HG02973 (cell line): ENCODE measurements at regions not wholly inside any gene's neighbourhood (a gene's known extent, or its start where the extent isn't known, plus 50 kb on each side); places are given as distances from the start of the nearest gene placed in this dataset.
"Not testable (repeated sequence)": the region's sequence is repeated elsewhere in the genome, so short reads cannot be mapped to it uniquely, and the experiment has no call there.

Experiments
- ATAC-seq: cut with Tn5 transposase; IDR thresholded peaks from one replicate; pipeline ENCODE4 v1.9.1; 2021; ENCODE audit warnings: moderate library complexity; ENCODE audit not compliant: unreplicated experiment

DNA sequence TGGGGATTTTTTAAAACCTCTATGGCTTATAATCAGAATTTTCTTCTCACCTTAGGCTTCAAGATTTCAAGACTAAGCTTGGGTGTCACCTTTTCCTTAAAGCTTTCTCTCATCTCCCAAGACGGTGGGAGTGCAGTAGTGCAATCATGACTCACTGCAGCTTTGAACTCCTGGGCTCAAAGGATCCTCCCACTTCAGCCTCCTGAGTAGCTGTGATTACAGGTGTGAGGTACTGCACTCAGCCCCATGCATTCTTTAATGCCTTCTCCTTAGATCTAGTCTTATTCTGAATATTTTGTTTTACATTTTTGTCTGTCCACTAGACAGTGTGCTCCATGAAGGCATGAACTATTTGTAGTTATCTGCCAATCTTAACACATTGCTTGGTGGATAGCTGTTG is 55.7 kb upstream of the FAT3 start:
- ATAC-seq, result no peak

DNA sequence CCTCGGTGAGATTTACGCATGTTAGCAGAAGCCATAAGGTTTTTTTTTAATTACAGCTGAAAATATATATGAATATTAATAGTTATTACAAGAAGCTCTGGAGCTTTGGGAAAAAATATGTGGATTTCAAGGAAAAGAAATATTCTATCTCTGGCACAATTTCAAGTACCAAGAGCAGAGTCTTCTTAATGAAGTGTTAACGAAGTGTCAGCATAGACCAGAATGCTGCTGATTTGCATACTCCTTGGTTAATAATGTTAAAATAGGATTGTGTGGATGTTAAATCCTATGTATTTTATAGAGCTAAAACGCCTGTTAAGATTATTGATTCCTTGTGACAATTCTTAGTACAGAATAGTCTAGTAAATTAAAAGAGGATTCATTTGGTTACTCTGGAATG is 57.0 kb upstream of the FAT3 start:
- no peak for ATAC-seq

DNA sequence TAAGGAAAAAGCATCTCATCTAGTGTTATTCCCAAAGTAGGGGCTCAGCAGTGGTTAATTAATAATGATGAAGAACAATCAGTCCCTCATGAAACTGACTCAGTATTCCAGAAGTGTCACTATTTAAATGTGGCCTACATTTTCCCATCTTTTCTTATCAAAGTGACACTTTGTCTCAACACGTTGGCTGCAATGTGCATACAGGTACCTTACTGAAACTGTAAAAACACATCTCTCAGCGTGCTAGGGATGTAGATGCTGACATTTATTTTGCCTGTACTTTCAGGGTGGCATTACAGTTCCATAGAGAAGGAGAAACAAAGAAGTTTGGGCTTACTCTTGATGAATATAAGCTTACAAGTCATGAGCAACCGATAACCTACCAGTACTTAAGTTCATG is 58.3 kb upstream of the FAT3 start:
- ATAC-seq, result no peak

DNA sequence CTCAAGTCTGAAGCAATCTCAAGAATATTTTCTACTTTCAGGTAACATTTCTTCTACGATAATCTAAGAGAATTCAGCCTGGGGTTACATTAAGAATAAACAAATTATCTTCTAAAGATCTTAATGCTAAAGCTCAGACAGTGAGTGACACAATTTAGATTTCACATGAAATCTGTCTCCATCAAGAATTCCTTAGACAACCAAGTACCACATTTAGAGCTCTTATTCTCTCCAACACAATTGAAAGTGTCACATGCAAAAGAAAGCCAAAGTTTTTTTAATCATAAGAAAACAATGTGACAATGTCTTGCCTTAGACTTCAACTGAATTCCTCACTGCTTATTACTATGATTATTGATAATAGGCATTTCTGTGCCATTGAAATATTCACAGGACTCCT is 60.7 kb upstream of the FAT3 start:
- ATAC-seq, result no peak

DNA sequence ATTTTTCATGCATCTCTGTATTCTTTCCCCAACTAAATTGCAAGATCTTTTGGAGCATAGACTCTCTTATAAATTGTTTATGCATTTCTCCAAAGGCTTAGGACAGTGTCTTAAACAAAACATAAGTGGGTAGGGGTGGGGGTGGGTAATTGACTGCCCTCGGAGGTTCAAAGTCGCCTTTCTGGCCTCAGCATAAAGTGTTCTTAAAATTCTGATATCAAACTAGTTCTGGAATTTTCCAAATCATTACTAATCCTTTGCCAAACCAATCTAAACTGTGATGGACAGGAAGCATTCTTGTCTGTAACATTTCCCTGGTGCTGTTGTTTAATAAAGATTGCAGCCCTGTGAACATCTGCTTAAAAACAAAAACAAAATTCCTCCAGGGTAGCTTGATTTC is 61.8 kb upstream of the FAT3 start:
- no peak for ATAC-seq

DNA sequence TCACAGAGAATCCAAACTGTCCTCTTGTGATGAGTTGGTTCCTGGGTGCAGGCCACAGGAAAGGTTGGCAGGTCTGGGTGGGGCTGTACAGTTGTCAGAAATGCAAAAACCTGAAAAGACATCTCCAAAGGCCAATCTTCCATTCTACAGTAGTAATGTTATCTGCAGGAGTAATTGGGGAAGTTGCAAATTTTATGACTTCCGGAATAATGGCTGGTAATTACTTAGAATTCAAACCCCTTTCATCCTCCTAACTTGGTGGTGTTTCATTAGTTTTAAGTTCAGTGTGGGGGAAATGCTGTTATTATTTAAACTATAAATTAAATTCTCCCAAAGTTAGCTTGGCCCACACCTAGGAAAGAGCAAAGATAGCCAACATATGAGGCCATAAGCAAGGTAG is 64.7 kb upstream of the FAT3 start:
- no peak for ATAC-seq

DNA sequence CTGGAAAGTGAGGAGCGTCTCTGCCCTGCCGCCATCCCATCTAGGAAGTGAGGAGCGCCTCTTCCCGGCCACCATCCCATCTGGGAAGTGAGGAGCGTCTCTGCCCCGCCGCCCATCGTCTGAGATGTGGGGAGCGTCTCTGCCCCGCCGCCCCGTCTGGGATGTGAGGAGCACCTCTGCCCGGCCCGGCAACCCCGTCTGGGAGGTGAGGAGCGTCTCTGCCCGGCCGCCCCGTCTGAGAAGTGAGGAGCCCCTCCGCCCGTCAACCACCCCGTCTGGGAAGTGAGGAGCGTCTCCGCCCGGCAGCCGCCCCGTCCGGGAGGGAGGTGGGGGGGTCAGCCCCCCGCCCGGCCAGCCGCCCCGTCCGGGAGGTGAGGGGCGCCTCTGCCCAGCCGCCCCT is 67.2 kb upstream of the FAT3 start:
- not testable (repeated sequence) for ATAC-seq

DNA sequence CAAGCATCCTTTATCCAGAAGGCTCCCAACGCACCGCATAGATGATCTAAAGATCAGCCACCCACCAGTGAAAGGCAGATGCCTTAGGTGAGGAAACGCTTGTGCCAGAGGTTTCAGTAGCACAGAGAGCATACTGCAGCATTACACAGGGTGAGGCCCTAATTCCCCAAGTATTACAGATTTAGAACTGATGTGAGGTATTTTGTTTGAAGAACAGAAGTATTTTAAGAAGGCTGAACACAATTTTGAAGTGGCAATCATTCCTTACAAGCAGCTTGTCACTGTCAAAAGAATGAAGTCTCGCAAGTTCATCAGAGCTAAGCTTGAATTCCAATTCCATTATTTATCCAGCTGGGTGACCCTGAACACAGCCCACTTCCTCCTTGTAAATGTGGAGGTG is 70.0 kb upstream of the FAT3 start:
- no peak for ATAC-seq

DNA sequence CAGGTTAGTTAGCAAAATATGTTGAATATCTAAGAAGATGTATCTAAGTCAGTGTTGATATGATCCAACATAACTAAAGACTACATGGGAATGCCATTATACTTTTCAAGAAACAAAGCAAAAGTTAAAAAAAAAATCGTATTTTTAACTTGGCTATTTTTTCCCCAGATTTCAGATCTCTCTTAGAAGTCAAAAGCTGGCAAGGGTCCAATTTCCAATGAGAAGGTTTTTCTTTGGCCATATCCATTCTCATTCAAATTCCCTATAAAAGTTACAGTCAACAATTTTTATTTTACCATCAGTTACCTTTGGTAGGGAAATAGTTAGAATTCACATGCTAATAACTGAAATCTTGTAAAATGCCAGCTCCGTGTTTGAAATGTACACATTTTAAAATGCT is 70.5 kb upstream of the FAT3 start:
- ATAC-seq, result no peak

DNA sequence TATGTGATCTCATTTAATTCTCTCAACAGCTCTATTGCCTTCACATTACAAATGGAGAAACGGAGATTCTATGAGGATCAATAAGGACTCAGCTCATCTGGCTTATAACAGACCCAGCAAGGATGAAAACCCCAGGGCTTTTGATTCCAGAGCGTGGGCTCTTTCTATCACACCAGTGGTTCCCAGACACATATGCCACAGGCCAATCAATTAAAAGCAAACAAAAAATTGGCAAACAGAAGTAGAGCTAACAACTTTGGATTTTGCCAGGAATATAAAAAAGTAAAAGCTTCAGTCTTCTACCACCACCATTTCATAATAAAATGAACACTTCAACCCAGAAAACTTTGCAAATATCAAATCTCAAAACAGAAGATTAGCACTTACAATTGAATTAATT is 71.1 kb upstream of the FAT3 start:
- no peak for ATAC-seq

DNA sequence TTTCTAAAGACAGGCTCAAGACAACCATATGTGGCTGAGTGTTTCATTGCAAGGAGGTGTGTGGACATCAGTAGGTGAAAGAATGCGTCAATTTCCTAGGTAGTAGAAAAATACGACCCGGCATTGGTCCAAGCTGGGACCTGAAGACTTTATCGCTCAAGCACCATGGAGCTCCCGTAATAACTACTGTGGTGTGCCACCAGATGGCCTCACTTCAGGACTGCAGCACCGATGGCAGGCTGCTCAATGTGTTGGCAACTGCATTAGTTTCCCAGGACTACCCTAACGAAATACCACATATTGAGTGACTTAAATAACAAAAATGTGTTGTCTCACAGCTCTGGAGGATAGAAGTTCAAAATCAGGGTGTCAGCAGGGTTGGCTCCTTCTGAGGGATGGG is 72.4 kb upstream of the FAT3 start:
- no peak for ATAC-seq

DNA sequence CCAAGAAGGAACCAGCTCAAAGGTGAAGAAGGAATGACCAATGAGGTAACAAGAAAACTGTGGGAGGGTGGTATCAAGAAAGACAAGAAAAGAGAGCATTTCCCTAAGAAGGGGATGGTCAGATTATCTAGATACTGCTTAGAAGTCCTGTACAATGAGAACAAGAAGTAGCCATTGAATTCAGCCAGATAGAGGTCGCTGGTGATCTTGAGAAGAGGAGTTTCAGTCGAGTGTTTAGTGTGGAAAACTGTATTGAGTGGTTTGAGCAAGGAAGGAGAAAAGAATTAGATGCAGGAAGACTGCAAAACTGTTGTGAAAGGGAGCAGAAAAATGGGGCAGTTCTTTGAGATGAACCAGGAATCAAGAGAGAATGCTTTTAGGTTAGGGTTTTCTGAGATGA is 74.6 kb upstream of the FAT3 start:
- ATAC-seq, result no peak

DNA sequence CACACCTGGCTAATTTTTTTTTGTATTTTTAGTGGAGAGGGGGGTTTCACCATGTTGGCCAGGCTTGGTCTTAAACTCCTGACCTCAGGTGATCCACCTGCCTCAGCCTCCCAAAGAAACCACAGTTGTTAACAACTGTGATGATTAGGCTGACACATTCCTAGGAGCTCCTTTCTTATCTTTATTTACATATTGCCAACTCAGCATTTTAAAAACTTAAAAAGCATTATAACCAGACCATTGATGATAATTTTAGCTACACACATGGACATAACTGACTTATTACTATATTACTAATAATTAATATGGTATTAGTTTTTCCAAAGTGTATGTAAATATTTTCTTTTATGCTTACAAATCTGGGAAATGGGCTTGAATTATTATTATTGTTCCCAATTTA is 82.9 kb upstream of the FAT3 start:
- ATAC-seq, result no peak

DNA sequence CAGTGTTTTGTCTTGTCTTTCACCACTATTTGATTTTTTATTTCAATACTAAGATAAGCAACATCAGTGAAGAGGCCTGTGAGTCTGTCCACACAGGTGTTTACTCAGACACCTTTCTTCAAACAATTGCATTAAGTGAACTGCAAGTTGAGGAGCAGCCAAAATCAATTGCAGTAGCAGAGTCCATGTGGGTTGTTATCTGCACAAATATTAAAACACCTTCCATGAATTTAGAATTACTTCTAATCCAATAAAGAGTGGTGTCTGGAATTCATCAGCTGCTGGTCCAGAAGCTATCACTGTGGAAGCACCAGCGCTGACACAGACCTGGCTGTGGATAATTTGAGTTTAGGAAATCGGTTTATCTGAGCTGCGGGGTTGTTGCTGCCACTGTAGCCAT is 83.5 kb upstream of the FAT3 start:
- ATAC-seq, result no peak

DNA sequence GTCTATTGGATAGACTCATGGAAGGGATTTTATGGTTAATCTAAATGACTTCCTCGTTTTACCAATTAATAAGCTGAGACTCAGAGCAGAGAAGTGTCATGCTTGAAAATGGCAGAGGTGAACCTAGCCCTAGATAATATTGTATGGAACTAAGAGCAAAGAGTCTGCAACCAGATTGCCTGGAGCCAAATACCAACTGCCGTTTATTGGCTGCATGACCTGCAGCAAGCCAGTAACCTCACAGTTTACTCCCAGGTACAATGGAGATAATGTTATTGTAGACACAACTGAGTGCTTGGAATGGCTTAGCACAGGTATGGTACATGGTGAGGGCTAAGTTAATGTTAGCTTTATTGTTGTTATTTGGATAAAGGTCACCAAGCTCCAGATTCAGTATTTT is 84.6 kb upstream of the FAT3 start:
- no peak for ATAC-seq

DNA sequence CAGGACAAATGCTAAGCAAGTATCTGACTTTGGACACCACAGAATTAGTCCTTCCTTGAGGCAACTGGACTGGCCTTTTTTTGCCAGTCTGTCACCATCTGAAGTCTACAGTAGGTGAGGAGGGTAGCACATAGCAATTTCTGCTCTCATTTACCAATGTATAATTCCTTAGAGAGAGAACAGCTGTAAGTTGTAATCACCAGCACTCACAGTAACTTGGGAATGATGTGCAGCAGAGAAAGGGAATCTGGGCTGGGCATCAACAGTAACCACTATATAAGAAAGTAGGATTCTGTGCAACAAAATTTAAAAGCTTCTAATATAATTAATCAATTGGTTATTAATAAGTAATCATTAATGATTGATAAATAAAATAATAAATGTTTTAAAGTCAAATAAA is 86.3 kb upstream of the FAT3 start:
- ATAC-seq, result no peak

DNA sequence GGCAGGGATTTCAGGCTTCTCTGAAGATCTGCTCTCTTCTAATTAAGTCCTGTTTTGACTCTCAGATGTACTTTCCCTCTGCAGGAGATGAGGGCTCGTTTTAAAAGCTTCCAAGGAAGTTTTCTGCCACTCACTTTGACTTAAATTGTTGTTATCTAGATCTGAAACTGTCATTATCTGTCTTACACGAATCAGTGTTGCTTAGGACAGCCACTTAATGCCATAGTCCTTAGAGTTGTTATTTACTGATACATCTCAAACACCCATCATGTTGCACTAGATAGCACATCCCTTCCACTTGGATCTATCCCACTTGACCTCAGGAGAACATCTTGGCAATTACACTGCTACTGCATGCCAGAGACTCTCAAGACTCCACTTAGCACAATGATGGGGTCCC is 86.9 kb upstream of the FAT3 start:
- no peak for ATAC-seq

DNA sequence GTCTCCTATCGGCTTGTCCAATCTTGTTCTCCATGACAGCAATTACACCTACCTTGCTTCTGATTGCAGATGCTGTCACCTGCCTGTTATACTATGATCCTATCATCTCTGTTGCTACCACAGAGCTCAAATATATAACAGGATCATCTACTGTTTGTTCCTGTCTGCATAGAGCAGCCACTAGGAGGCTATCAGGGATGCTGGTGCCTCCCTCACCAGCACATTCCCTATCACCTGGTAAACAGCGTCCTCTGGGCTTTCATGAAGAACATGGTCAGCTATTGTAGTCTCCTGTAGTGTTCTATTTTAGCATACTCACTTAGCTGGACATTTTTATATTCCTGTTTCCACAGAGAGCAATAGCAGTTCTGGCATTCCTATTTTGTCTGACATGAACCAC is 87.8 kb upstream of the FAT3 start:
- no peak for ATAC-seq

DNA sequence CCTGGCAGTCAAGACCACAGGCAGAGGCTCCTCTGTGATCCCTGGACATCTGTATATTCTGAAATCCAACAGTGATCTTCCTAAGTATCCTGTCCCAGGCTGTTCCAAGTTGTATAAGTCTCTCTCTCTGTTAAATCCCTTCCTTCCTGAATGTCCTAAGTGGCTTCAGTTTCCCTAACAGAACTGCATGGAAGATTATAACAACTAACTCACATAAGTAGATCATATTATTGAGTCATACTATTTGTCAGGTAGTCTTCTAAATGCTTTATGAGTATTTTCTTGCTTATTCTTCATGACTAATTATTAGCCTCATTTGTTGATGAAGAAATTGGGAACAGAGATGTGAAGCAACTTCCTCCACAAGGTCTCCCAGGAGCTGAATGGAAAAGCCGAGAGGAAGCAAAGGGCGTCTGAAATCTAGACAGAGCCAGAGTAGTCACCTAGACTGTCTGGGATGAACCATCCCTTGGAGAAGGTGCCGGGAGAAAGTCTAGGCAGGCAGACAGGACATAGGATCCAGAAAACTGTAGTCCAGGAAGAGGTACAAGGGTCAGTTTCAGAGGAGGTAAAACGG is 93.2 kb upstream of the FAT3 start:
- no peak for ATAC-seq

DNA sequence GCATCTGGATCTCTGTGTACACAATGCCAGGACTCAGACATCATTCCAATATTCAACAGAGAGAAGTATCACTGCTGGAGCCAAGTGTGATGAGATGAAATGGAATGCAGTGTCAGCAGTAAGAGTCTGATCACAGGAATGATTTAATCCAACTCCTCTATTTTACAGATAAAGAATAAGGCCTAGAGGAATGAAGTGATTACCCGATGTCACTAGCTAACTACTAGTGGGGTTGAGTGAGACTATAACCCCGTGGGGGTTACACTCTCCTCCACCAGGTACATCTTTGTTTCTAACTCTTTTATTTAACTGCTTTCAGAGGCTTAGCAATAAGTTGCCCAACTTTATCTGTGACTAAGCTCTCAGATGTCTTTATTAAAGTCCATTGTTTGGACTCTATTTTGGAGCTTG is 94.2 kb upstream of the FAT3 start:
- ATAC-seq, result no peak

DNA sequence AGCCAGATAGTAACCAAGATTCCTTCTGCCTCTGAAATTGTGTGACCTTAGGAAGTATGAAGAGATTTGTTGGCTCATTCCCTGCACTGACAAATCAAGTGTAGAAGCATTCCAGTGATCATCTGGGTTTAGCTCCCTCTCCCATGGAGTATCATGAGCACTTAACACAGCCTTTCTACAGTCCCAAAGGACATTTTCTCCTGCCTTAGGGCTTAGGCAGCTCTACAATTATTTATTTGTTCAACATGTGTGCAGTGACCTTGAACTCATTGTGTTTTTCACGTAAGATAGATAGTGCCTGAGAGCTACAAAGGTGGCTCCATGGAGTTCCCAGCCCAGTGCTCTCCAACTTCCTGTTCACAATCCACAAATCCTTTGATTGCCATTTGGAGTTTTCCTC is 94.8 kb upstream of the FAT3 start:
- ATAC-seq, result no peak

DNA sequence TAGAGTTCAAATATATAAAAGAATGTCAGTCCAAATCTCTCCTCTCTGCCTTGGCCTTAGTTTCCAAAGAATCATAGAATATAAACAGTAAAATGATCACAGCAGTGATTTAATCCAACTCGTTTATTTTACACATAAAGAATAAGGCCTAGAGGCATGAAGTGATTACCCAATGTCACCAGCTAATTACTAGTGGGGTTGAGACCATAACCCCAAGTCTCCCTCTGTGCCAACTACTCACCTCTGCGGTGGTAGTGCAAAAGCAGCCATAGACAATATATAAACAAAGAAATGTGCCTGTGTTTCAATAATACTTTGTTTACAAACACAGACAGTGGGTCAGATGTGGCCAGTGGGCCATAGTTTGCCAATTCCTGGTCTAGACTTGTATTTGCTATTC is 96.6 kb upstream of the FAT3 start:
- no peak for ATAC-seq

DNA sequence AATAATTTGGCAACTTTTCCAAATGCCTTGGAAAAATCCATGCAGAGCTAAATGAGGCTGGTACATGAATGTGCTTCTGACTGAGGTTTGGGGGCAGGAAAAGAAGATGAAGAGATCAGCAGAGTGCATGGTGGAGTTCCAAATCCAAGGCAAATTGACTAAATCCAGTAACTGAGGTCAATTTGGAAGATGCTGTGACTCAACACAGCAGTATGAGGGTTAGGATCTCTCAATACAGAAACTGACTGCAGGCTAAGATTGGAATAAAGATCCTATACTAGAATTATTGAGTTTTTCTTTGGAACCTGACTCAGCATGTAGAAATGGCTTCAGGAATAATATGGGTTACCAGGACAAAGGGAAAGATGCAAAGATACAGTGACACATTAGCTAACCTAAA is 99.3 kb upstream of the FAT3 start:
- no peak for ATAC-seq

DNA sequence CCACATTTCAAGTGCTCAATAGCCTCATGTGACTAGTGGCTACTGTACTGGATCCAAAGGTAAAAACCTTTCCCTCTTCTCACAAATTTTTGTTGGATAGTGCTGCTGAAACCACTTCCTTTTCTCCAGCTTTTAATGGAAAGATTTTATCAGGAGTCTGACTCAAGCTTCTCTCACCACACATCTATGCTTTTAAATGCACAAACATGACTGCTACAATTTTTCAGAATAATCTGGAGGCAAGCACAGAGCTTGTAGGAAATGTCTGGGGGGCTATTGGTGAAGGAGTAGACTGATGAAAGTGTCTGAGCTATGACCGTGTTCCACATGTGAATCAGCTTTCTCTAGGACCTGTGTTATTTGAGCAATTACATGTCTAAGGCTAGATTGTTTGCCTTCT is 101.1 kb upstream of the FAT3 start:
- ATAC-seq, result no peak
